ENCODE measurements at regions not wholly inside any gene's neighbourhood (a gene's known extent, or its start where the extent isn't known, plus 50 kb on each side); places are given as distances from the start of the nearest gene placed in this dataset.
"Not testable (repeated sequence)": the region's sequence is repeated elsewhere in the genome, so short reads cannot be mapped to it uniquely, and the experiment has no call there.

DNA sequence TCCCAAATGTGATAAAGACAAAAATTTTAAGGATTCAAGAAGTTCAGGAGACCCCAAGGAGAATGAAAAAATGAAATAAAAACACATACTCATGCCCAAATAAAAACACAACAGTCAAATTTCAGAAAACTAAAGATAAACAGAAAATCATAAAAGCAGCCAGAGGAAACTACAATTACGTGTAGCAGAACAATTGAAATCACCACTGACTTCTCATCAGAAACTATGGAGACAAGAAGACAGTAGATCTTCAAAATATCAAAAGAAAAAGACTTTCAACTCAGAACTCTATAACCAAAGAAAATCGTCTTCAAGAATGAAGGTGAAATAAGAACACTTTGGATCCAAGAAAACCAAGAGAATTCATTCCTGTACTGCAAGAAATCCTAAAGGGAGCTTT lies 54.9 kb downstream of the DIO3 start:
- no peak for DNase-seq (ENCODE audit: low spot score)

DNA sequence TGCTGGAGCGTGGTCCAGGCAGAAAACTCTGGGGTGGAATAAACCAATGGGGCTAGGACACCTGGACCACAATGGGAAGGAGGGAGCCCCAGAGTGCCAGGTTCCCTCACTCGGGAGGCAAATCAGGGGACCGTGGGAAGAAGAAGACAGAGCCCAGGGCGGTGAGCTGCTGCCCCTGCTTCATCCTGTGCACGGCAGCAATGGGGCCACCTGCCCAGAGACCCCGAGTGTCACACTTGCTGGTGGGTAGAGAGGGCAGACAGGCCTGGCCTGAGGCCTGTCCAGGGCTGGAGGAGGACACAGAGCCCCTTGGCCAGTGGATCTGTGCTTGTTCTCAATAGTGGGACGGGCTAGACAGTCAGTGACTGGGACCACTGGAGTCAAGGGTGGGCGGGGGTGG lies 58.2 kb downstream of the DIO3 start:
- DNase-seq (ENCODE audit: low spot score), result no peak

DNA sequence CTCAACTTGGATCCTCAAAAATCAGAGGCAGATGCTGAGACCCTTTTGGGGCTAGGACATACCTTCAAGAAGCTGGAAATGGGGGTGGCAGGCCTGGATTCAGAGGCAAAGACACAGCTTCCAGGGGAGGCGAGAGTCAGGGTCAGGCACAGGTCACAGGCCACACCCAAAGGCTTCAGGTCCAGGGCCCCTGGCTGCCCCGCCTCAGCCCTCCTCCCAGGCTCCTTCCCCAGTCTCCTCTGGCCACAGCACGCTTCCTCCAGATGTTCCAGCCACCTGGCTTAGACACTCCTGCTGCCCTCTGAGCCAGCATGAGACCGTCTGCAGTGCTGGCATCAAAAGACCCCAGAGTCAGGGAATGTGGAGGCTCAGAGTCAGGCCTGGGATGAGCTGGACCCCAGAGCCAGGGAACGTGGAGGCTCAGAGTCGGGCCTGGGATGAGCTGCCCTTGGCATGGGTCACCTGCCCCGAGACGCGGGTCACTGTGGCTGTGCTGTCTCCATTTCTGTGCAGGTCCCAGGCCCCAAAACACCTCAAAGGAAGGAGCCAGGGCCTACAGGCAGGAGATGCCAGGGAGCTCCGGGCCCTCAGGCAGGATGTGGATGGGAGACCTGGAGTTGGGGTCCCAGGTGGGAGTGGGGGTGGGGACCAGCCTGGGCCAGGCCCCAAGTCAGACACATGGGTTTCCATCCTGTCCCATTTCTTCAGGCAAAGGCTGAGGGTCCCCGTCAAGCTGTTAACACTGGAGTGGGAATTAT lies 58.9 kb downstream of the DIO3 start:
- DNase-seq (ENCODE audit: low spot score), result no peak

DNA sequence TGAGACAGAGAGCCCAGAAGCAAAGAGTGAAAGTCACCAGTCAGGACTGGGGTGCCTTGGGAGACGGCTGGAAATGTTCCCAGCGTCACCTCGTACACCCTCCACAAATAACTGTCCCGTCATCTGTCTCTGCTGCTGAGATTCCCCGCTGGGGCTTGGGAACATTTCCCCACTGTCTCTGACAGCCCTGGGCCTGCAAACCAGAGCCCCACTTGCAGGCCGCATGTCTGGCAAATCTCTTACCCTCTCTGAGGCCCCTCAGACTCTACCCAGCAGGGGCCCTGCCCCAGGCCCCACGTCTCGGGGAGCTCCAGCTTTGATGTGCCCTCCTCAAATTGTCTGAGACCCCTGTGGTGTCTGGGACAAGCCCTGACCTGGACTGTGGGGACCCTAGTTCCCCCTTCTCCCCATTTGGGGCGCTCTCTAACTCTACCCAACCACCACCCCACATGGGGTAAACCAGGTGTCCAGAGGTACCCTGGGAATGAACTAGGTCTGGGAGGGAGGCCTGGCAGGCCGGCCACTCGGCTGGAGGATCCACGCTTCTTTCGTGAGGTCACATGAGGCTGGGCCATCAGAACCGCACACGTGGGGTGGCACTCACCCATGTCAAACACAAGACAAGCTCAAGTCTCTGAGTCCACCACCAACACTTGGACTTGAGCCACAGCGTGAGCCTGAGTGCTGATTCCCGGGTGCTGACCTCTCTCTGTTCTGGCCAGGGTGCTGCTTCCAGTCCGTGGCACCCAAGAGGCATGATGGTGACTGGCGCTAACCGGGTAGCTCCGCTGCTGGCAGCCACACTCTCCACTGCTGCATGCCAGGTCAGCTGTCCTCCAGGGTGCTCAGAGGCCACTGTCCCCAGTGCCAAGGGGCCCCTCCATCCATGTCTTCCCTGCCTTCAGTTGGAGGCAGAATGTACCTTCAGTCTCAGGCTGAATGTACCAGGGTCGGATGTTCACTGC lies 59.8 kb downstream of the DIO3 start:
- no peak for DNase-seq (ENCODE audit: low spot score)

- no peak for DNase-seq (ENCODE audit: low spot score)
These were observed 61.2 kb downstream of the DIO3 start for GRCh38 chr14:101622251-101623076.

DNA sequence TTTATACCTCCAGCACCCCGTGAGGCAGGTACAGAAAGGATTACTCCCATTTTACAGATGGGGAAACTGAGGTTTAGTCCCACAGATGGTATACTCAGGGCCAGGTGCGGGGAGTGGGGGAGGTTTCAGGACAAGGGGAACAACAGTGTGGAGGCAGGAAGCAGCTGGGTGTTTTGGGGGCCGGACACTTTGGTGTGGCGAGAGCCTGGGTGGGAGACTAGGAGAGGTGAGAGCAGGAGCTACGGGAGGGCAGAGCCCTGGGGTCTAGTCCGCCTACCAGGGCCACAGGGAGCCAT lies 61.7 kb downstream of the DIO3 start:
- DNase-seq (ENCODE audit: low spot score), result no peak

GRCh38 chr14:101623685-101624444 lies 62.6 kb downstream of the DIO3 start:
- no peak for DNase-seq (ENCODE audit: low spot score)

DNA sequence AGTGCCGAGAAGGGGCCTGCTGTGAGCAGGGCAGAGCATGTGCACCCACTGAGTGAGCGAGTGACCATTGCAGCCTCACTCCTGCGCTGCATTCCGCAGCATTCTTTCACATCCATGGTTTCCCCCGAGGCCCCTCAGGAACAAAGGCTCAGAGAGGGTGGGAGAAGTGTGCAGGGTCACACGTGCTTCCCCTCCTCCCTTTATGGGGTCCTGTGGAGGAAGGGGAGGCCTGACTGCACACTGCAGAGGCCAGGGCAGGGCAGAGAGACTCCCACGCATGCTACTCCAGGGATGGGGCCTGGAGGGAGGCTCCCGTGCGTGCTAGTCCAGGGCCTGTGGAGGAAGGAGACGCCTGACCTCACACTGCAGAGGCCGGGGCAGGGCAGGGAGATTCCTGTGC lies 63.2 kb downstream of the DIO3 start:
- no peak for DNase-seq (ENCODE audit: low spot score)

GRCh38 chr14:101625336-101626097 lies 64.2 kb downstream of the DIO3 start:
- no peak for DNase-seq (ENCODE audit: low spot score)

GRCh38 chr14:101626331-101626730 lies 65.0 kb downstream of the DIO3 start:
- no peak for DNase-seq (ENCODE audit: low spot score)

DNA sequence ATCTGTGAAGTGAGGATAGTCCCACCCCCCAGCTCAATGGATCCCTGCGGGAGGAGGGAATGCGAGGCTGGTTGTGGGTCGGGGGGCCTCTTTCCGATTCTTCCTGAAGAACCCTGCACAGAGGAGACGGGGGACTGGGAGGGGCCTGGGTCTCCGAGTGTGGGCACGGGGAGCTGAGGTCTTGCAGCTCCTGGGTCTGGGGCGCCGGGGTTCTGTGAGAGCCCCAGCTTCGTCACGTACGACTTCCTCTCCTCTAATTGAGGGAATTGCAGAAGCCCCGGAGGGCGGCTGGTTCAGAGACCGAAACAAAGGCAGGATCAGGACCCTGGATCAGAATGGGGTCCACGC lies 66.6 kb downstream of the DIO3 start:
- DNase-seq (ENCODE audit: low spot score), result no peak

DNA sequence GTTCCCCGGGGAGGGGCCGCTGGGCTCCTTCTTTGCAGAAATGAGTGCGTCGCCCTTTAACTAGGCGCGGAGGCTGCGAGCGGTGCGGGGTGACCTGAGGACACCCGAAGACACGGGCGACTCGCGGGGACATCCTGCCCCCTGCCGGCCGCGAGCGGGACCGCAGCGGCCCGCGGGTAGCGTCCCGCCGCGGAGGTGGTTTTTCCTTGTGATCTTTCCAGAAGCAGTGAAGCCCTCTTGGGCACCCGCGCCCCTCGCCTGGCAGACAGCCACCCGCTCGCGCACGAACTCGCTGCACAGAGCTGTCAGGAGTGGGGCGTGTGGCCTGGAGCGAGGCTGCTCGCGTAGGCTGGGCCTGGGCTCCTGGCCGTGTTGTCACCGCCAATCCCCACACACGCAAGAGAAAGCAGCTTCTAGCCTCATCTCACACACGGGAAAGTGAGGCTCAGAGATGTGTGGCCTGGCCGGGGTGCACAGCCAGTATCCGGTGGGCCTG lies 67.2 kb downstream of the DIO3 start:
- DNase-seq (ENCODE audit: low spot score), result peak; percentile 63

- no peak for DNase-seq (ENCODE audit: low spot score)
These were observed 67.7 kb downstream of the DIO3 start for GRCh38 chr14:101628975-101629374.

DNA sequence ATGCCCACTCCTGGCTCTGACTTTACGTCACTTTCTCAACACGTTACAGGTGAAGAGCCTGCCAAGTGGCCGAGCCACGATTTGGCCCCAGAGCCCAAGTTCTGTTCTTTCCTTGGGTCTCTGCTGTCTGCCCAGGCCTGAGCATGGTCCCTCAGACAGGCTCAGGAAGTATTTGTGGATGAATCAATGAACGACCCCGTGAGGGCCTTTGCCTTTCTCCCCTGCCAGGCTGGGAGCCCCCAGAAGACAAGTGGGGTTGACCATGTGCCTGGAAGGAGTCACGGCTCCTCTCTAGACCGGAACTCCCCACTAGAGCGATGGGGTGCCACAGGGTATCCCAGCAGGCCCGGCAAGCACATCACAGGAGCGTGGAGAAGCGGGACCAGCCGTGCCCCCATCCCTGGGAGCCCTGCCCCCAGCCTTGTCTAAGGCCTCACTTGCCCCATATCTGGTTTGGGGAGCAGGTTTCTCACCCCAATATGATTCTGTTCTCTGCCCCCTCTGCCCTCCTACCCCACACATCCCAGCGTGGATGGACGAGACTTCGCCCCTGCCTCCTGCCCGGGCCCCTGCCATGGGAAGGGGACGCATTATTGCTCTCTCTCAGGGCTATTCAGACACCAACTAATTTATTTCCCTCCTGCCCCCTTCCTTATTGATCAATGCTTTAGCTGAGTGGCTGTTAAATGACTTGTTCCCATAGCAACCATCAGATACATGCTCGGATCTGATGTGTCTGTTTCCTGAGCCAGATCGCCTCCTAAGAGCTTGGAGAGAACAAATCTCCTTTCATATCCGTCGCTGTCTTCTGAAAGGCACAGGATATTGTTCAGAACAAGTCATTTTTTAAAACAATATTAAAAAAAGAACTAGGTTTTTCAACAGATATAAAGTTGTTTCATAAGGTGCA lies 69.0 kb downstream of the DIO3 start:
- peak; percentile 51 for DNase-seq (ENCODE audit: low spot score)

- no peak for DNase-seq (ENCODE audit: low spot score)
These were observed 69.9 kb downstream of the DIO3 start for GRCh38 chr14:101631199-101631598.

DNA sequence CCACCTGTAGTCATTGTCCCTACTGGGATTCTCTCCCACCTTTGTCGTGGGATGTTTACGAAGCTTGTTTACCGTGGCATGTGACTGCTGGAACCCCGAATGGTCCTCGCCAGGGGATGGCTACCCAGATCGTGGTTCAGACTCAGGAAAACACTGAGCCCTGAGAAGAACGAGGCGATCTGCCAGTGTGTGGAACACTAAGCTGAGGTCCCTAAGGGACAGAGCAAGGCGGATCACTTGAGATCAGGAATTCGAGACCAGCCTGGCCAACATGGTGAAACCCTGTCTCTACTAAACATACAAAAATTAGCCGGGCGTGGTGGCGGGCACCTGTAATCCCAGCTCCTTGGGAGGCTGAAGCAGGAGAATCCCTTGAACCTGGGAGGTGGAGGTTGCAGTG lies 70.7 kb downstream of the DIO3 start:
- not testable (repeated sequence) for DNase-seq (ENCODE audit: low spot score)

- no peak for DNase-seq (ENCODE audit: low spot score)
These were observed 71.2 kb downstream of the DIO3 start for GRCh38 chr14:101632520-101632919.

- no peak for DNase-seq (ENCODE audit: low spot score)
These were observed 72.0 kb downstream of the DIO3 start for GRCh38 chr14:101633276-101633675.

DNA sequence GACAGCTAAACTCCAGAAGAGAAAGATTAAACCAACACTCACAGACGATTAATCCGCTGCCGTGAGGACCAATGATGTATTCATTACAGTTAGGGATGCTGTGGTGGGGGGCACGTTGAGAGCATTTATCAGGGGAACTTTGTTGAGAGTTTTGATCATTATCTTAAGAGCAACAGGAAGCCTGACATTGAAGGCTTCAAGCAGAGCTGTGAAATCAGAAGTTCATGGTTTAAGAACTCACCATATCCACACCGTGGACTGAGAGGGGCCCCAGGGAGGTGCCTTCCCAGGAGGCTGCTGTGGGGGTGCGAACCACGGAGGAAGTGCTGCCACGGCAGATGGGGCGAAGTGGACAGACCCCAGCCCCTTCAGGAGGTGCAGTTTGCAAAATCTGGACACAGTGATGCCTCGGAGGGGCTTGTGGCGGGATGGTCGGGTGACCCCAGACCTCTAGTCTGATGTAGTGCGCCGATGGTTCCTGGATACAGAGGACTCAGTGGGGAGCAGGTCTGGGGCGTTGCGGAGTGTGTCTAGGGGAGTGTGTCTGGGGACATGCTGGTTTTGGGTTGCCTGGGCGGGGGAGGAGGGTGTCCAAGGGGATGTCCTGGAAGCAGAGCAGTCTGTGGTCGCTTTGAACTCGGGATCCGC lies 73.0 kb downstream of the DIO3 start:
- DNase-seq (ENCODE audit: low spot score), result no peak

Measured in SK-N-DZ (cell line).